ENCODE measurements at regions not wholly inside any gene's neighbourhood (a gene's known extent, or its start where the extent isn't known, plus 50 kb on each side); places are given as distances from the start of the nearest gene placed in this dataset.
A peak's percentile ranks its signal among the peaks of the same experiment; 100 is the strongest.
"Not testable (repeated sequence)": the region's sequence is repeated elsewhere in the genome, so short reads cannot be mapped to it uniquely, and the experiment has no call there.

GRCh38 chr1:199243423-199244061, 604.7 kb downstream of the PTPRC start:
- DNase-seq, result peak; percentile 82

GRCh38 chr1:199245946-199246345, 607.1 kb downstream of the PTPRC start:
- DNase-seq, result no peak

GRCh38 chr1:199246716-199247115, 607.9 kb downstream of the PTPRC start:
- DNase-seq, result no peak

- DNase-seq, result no peak
Observed at GRCh38 chr1:199247891-199248290, 609.1 kb downstream of the PTPRC start.

GRCh38 chr1:199254040-199254439, 615.2 kb downstream of the PTPRC start:
- DNase-seq, result not testable (repeated sequence)

- no peak for DNase-seq
Observed at GRCh38 chr1:199261328-199261727, 622.5 kb downstream of the PTPRC start.

GRCh38 chr1:199264283-199264682, 625.4 kb downstream of the PTPRC start:
- no peak for DNase-seq

- no peak for DNase-seq
Observed at GRCh38 chr1:199264911-199265310, 626.1 kb downstream of the PTPRC start.

- DNase-seq, result no peak
Observed at GRCh38 chr1:199265319-199265718, 626.5 kb downstream of the PTPRC start.

- no peak for DNase-seq
Observed at GRCh38 chr1:199269241-199269640, 630.4 kb downstream of the PTPRC start.

GRCh38 chr1:199272139-199272544, 633.3 kb downstream of the PTPRC start:
- no peak for DNase-seq

GRCh38 chr1:199272628-199273086, 633.8 kb downstream of the PTPRC start:
- no peak for DNase-seq

- DNase-seq, result no peak
Observed at GRCh38 chr1:199273837-199274379, 635.1 kb downstream of the PTPRC start.

- no peak for DNase-seq
Observed at GRCh38 chr1:199279067-199279466, 640.2 kb downstream of the PTPRC start.

- DNase-seq, result no peak
Observed at GRCh38 chr1:199279872-199280645, 641.2 kb downstream of the PTPRC start.

GRCh38 chr1:199282751-199283305, 644.0 kb downstream of the PTPRC start:
- DNase-seq, result no peak

GRCh38 chr1:199283794-199284193, 645.0 kb downstream of the PTPRC start:
- DNase-seq, result no peak

- DNase-seq, result no peak
Observed at GRCh38 chr1:199287206-199287605, 648.4 kb downstream of the PTPRC start.

- no peak for DNase-seq
Observed at GRCh38 chr1:199287647-199288046, 648.8 kb downstream of the PTPRC start.

GRCh38 chr1:199290186-199290585, 651.3 kb downstream of the PTPRC start:
- DNase-seq, result no peak

GRCh38 chr1:199291022-199291740, 652.3 kb downstream of the PTPRC start:
- DNase-seq, result no peak

GRCh38 chr1:199292896-199293295, 654.1 kb downstream of the PTPRC start:
- no peak for DNase-seq

- DNase-seq, result no peak
Observed at GRCh38 chr1:199295107-199295506, 656.3 kb downstream of the PTPRC start.
